ENCODE measurements at regions not wholly inside any gene's neighbourhood (a gene's known extent, or its start where the extent isn't known, plus 50 kb on each side); places are given as distances from the start of the nearest gene placed in this dataset.
"Not testable (repeated sequence)": the region's sequence is repeated elsewhere in the genome, so short reads cannot be mapped to it uniquely, and the experiment has no call there.

DNA sequence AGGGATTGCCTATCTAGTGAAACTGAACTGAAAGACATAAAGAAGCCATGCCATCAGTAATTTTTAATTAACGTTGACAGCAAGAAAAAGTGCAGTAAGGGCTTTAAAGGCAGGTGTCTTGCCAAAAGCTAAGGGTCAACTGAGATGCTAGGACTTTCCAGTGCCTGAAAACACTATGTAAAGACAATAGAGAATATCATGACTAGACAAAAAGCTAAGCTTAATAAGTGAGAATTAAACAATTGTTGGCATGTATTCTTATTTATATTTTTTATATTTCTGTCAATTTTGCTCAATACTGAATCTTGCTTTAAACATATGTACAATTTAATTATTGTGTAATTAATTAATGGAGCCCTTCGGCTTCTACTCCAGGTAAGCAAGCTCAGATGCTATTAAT lies 803.1 kb downstream of the IGSF11 start:
- H3K4me3 ChIP-seq (ENCODE audit: low read depth, low read length), result no peak overlapping the region
- TF ChIP-seq, protein P1, sequence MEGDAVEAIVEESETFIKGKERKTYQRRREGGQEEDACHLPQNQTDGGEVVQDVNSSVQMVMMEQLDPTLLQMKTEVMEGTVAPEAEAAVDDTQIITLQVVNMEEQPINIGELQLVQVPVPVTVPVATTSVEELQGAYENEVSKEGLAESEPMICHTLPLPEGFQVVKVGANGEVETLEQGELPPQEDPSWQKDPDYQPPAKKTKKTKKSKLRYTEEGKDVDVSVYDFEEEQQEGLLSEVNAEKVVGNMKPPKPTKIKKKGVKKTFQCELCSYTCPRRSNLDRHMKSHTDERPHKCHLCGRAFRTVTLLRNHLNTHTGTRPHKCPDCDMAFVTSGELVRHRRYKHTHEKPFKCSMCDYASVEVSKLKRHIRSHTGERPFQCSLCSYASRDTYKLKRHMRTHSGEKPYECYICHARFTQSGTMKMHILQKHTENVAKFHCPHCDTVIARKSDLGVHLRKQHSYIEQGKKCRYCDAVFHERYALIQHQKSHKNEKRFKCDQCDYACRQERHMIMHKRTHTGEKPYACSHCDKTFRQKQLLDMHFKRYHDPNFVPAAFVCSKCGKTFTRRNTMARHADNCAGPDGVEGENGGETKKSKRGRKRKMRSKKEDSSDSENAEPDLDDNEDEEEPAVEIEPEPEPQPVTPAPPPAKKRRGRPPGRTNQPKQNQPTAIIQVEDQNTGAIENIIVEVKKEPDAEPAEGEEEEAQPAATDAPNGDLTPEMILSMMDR (IDR thresholded peaks at IDR 0.05; ENCODE audit: insufficient read depth, low read depth, low read length), result no peak
- DNase-seq (ENCODE audit: low read depth), result no peak

DNA sequence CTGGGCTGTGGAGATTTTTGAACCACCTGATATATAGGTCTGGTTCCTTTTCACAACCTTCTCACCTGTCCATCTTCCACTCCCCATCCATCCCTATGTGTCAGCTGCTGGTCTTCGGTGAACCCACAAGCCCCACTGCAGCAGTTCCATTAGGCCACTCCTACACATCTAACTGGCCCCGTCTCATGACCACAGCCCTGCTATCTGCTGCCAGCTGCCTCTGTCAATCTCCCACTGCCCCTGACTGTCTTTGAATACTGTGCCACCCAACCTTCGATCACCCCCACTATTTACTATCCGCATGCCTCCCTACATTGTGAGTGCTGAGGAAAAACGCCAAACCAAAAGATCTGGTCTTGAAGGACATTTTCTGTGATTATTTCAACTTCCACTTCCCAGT lies 795.4 kb downstream of the IGSF11 start:
- no peak for DNase-seq (ENCODE audit: low read depth)
- H3K4me3 ChIP-seq (ENCODE audit: low read depth, low read length), result no peak overlapping the region
- TF ChIP-seq, protein P1 (IDR thresholded peaks at IDR 0.05; ENCODE audit: insufficient read depth, low read depth, low read length), result no peak

DNA sequence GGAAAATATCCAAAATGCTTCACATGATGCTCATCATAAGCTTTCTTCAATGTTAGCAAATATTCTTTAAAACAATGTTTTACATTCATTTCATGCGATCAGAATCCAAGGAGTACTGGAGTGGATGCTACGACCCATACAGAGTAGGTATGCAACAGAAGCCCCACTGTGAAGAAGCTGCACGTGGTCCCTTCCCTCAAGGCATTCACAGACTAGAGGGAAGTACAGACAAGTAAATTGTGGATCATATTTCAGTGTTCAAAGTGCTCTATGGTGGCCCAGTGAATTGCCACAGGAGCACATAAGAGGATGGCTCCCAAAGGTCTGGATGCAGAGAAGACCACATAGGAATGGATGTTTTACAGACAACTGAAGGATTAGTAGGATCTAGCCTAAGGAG lies 789.9 kb downstream of the IGSF11 start:
- DNase-seq (ENCODE audit: low read depth), result no peak
- no peak overlapping the region for H3K4me3 ChIP-seq (ENCODE audit: low read depth, low read length)
- TF ChIP-seq, protein P1 (IDR thresholded peaks at IDR 0.05; ENCODE audit: insufficient read depth, low read depth, low read length), result no peak

DNA sequence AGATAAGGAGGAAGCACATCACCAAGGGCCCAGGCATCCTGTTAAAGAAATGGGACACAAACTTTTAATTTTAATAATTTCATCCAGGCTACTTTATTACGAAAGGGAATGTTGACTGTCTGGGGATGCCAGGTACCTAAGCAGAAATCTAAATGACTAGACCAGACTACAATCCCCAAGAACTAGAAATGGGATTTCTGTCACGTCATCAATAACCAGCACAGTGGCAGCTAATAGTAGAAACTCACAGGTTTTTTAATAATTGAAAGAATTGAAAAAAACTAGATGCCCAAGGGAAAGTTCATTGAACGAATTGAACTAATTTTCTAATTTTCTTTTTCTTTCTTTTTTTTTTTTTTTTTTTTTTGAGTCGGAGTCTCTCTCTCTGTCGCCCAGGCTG lies 789.3 kb downstream of the IGSF11 start:
- TF ChIP-seq, protein P1 (IDR thresholded peaks at IDR 0.05; ENCODE audit: insufficient read depth, low read depth, low read length), result no peak

DNA sequence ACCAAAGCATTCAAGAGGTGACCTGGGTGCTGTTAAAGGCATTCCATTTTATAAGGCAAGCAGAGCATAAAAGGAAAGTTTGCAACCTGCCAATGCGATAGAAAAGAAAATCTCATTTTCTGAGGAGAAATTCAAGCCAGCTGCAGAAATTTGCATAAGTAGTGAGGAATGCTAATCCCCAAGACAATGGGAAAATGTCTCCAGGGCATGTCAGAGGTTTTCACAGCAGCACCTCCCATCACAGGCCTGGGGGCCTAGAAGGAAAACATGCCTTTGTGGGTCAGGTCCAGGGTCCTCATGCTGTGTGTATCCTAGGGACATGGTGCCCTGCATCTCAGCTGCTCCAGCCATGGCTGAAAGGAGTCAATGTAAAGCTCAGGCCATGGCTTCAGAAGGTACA lies 775.8 kb downstream of the IGSF11 start:
- H3K4me3 ChIP-seq (ENCODE audit: low read depth, low read length); DNase-seq (ENCODE audit: low read depth): not testable (repeated sequence)

More for the DNA sequence above, 789.3 kb downstream of the IGSF11 start:
- no peak for DNase-seq (ENCODE audit: low read depth)
- H3K4me3 ChIP-seq (ENCODE audit: low read depth, low read length), result no peak overlapping the region

DNA sequence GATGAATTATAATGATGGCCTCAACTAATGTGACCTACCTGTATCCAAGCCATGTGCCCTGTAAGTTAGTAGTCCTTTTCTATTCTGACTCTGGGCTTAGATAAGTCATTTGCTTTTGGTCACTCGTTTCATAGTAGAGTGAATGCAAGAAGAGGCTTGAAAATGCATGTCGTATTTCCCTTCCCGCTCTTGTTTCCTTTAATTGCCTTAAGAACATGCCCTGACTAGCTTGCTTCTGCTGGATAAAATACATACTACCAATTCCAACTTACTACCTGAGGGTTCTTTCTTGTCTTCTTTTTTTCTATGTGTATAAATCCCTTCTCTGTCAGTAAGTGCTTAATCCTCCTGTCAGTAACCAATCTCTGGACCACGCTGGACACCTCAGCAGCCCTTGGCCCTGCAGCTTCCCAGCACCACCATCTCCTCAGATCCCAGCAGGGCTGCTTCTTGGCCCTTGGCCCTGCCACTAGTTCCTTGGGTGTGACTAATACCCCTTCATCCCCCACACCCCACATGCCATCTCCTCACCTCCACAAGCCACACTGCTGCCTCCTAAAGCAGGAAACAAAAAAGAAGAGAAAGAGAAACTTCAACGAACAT lies 771.7 kb downstream of the IGSF11 start:
- TF ChIP-seq, protein P1 (IDR thresholded peaks at IDR 0.05; ENCODE audit: insufficient read depth, low read depth, low read length), result no peak
- DNase-seq (ENCODE audit: low read depth), result no peak
- no peak overlapping the region for H3K4me3 ChIP-seq (ENCODE audit: low read depth, low read length)

DNA sequence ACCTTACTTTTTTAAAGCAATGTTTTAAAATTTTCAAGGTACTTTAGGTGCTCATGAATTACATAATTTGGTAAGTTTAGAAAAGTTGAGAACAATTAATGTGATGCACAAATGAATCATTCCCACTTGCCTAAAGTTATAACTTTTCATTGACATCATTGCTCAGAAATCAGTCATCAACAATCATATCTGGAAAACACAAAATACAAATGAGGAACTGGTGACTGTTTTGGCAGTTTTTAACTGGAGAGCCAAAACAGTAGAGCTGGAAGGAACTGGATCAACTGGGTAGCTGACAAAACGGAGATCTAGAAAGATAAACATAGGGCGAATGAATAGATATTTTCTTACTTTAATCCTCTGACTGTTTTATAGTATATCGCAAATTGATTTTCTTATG lies 767.1 kb downstream of the IGSF11 start:
- TF ChIP-seq, protein P1 (IDR thresholded peaks at IDR 0.05; ENCODE audit: insufficient read depth, low read depth, low read length), result no peak
- no peak overlapping the region for H3K4me3 ChIP-seq (ENCODE audit: low read depth, low read length)
- DNase-seq (ENCODE audit: low read depth), result no peak
